ENCODE measurements at regions not wholly inside any gene's neighbourhood (a gene's known extent, or its start where the extent isn't known, plus 50 kb on each side); places are given as distances from the start of the nearest gene placed in this dataset.

DNA sequence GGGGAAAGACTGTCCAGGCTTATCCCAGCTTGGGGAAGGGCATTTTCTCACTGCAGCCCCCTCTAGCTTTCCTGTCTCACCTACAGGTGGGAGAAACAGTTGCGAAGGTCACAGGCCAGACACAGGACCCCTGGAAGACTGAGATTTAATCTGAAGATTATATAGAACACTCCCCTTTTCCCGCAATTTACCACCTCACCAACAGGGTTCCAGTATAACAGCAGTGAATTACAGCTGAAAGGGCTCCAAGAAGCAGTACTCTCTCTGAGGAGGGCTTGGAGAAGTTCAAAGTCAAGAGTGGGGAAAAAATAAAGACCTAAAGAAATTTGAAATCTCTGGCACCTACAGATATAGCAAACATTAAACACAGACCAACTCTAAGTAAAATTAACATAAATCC, 111.9 kb downstream of the ANKRD60 start:
- H3K36me3 ChIP-seq = no peaks in the 10 kb centered on the region
- TF ChIP-seq, protein P1, sequence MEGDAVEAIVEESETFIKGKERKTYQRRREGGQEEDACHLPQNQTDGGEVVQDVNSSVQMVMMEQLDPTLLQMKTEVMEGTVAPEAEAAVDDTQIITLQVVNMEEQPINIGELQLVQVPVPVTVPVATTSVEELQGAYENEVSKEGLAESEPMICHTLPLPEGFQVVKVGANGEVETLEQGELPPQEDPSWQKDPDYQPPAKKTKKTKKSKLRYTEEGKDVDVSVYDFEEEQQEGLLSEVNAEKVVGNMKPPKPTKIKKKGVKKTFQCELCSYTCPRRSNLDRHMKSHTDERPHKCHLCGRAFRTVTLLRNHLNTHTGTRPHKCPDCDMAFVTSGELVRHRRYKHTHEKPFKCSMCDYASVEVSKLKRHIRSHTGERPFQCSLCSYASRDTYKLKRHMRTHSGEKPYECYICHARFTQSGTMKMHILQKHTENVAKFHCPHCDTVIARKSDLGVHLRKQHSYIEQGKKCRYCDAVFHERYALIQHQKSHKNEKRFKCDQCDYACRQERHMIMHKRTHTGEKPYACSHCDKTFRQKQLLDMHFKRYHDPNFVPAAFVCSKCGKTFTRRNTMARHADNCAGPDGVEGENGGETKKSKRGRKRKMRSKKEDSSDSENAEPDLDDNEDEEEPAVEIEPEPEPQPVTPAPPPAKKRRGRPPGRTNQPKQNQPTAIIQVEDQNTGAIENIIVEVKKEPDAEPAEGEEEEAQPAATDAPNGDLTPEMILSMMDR (IDR thresholded peaks at IDR 0.05; ENCODE audit: borderline replicate concordance) = no peak
- H3K9me3 ChIP-seq (replicated peaks) = peaks cover 34% of the 10 kb centered on the region
- no peak overlapping the region for H3K27ac ChIP-seq (replicated peaks)
- no peaks in the 10 kb centered on the region for H3K4me1 ChIP-seq
- DNase-seq = no peak
- intact Hi-C loops (cut with micrococcal nuclease) = no loop called here
- no peak overlapping the region for H3K4me3 ChIP-seq
- H3K27me3 ChIP-seq (ENCODE audit: low read depth) = peaks cover 27% of the 10 kb centered on the region

DNA sequence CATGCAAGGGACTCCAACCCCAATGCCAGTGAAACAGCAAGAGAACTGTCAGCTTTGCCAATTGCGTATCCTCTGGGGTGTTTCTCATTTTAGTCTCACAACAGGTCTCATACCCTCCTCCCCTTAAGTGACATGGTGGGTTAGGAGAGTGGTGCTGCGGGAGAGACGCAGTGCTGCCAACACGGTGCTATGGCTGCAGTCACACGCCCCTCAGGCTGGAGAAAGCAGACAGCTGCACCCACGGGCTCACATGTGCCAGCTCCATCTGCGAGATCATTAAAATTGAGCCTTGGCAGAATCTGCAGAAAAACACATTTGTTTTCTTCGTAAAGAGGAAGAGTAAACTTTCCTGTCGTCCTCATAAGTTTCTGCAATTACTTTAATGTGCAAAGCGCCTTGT, 114.7 kb downstream of the ANKRD60 start:
- intact Hi-C loops (cut with micrococcal nuclease) = no loop called here
- Histone ChIP-seq H3K9me3 (replicated peaks) (peaks cover 18% of the 10 kb centered on the region), H3K27ac (replicated peaks) (no peak overlapping the region), H3K4me3 (no peak overlapping the region), H3K4me1 (no peaks in the 10 kb centered on the region), H3K27me3 (ENCODE audit: low read depth) (peaks cover 30% of the 10 kb centered on the region), H3K36me3 (no peaks in the 10 kb centered on the region)
- TF ChIP-seq, protein P1 (IDR thresholded peaks at IDR 0.05; ENCODE audit: borderline replicate concordance) = no peak
- no peak for DNase-seq

DNA sequence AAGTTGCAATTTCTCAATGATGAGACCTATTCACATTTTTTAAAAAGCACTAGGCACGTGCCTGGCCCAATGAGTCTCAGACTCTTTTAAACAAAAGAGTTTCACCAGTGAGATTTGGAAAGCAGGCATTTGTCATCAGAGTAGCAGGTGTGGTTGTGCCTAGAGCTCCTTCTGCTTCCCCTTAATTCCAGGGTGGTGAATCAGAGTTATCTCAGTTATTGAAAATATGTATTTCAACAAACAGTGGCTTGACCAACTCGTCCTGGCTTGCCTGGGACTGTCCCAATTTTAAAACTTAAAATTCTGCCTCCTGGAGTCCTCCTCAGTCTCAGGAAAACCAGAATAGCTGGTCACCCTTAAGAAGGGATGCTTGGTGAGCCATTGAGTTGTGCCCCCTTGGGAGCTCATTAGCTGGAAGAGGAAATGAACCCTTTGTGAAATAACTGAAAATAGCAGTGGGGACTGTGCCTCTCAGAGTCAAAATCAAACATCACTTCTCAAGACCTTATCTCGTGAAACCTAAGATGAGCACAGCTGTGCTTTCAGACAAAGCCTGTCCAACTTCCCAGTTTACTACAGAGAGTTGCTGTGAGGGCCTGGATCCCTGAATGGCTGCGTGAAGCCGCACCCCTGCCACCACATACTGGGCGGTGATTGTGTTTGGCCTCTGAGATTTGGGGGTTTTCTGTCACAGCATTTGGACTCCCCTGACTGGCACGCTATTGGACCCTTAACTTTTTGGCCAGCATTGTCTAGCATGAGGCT, 116.3 kb downstream of the ANKRD60 start:
- Histone ChIP-seq H3K4me3 (no peak overlapping the region), H3K27me3 (ENCODE audit: low read depth) (peaks cover 30% of the 10 kb centered on the region), H3K4me1 (no peaks in the 10 kb centered on the region), H3K27ac (replicated peaks) (peak overlapping the region; percentile 20), H3K9me3 (replicated peaks) (peaks cover 3% of the 10 kb centered on the region), H3K36me3 (no peaks in the 10 kb centered on the region)
- TF ChIP-seq, protein P1 (IDR thresholded peaks at IDR 0.05; ENCODE audit: borderline replicate concordance) = no peak
- DNase-seq = no peak
- intact Hi-C loops (cut with micrococcal nuclease) = no loop called here

DNA sequence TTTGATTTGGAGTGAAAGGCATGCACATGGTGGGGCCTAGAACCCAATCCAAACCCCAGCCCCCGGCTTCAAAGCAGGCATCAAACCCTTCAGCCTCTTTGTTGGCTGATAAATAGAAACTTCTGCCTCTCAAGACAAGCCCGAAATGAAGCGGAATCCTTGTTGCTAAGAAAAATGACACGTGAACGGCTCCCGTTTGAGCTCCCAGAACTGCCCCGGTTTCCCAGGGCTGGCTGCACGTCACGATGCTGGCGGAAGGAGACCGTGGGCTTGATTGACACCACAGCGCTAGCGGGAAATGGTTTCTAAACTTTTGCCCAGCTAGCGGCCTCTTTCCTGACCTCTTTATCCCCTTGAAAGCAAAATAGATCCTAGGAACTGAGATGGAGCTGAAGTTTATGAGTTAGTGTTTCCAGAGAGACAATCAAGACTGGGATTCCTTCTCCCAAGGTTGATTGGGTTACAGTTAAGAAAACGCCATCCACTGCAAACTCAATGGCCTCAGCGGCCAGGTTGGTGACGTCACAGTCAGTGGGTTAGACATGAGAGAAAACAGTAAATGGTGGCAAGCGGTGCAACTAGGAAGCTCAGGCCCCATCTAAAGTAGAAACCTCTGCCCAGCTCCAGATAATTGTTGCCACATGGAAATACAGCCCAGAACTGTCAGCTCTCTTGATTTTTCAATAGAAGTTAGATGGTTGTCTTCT, 117.0 kb downstream of the ANKRD60 start:
- Histone ChIP-seq H3K4me1 (no peaks in the 10 kb centered on the region), H3K27ac (replicated peaks) (peak overlapping the region; percentile 20), H3K4me3 (no peak overlapping the region), H3K27me3 (ENCODE audit: low read depth) (peaks cover 28% of the 10 kb centered on the region), H3K9me3 (replicated peaks) (no peaks in the 10 kb centered on the region), H3K36me3 (no peaks in the 10 kb centered on the region)
- intact Hi-C loops (cut with micrococcal nuclease) = no loop called here
- TF ChIP-seq, protein P1 (IDR thresholded peaks at IDR 0.05; ENCODE audit: borderline replicate concordance) = no peak
- DNase-seq = no peak

DNA sequence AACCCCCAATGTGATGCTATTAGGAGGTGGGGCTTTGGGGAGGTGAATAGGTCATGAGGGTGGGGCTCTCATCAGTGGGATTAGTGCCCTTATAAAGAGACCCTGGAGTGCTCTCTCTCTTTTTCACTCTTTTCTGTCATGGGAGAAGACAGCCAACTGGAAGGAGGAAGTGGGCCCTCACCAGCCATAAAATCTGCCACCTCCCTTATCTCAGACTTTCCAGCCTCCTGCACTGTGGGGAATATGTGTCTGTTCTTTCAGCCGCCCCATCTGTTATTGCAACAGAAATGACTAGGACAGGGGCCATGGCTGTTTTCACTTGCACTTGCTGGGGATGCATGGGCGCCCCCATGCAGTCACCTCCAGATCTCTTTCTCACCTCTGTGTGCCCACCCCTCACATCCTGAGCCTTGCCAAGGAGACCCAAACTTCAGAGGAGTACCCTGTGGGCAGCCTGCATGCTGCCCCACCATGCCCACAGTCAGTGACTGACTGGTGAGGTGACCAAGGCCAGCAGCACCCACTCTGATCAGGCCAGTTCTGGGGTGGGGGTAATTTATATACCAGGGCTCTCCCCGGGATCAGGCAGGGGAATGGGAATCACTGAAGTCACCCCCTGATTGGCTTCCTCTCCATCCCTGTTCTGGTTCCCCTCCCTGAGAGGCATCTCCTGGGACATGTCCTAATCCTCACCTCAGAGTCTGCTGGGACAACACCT, 118.4 kb downstream of the ANKRD60 start:
- intact Hi-C loops (cut with micrococcal nuclease) = no loop called here
- H3K27me3 ChIP-seq (ENCODE audit: low read depth) = peaks cover 23% of the 10 kb centered on the region
- no peaks in the 10 kb centered on the region for H3K9me3 ChIP-seq (replicated peaks)
- DNase-seq = no peak
- no peaks in the 10 kb centered on the region for H3K4me1 ChIP-seq
- no peak overlapping the region for H3K4me3 ChIP-seq
- no peaks in the 10 kb centered on the region for H3K36me3 ChIP-seq
- H3K27ac ChIP-seq (replicated peaks) = no peak overlapping the region
- TF ChIP-seq, protein P1 (IDR thresholded peaks at IDR 0.05; ENCODE audit: borderline replicate concordance) = no peak

All from left ventricle myocardium inferior (tissue), 1 donor.